NOMO-1 (cell line): ENCODE measurements at regions not wholly inside any gene's neighbourhood (a gene's known extent, or its start where the extent isn't known, plus 50 kb on each side); places are given as distances from the start of the nearest gene placed in this dataset.
"Not testable (repeated sequence)": the region's sequence is repeated elsewhere in the genome, so short reads cannot be mapped to it uniquely, and the experiment has no call there.

Experiments used
- DNase-seq, 2 experiments: peaks; one replicate each; lab custom pipeline; 2025; ENCODE audit not compliant: unreplicated experiment in 2 of 2; lab: John Stamatoyannopoulos, UW

GRCh38 chr2:55124682-55125081 lies 74.4 kb upstream of the RTN4 start:
- DNase-seq: not testable (repeated sequence)

GRCh38 chr2:55123851-55124269 lies 73.6 kb upstream of the RTN4 start:
- no peak for DNase-seq

- DNase-seq: no peak
These were observed 70.5 kb upstream of the RTN4 start for GRCh38 chr2:55120634-55121359.

- DNase-seq: no peak
These were observed 69.6 kb upstream of the RTN4 start for GRCh38 chr2:55119711-55120487.

GRCh38 chr2:55118643-55119083 lies 68.4 kb upstream of the RTN4 start:
- DNase-seq: no peak

GRCh38 chr2:55116966-55117365 lies 66.7 kb upstream of the RTN4 start:
- no peak for DNase-seq

- DNase-seq: no peak
These were observed 66.3 kb upstream of the RTN4 start for GRCh38 chr2:55116598-55116964.

- peak in 1 of 2 experiments; percentile 60 for DNase-seq
These were observed 65.7 kb upstream of the RTN4 start for GRCh38 chr2:55115761-55116597.

GRCh38 chr2:55114597-55114996 lies 64.3 kb upstream of the RTN4 start:
- DNase-seq: no peak

- DNase-seq: peak in 1 of 2 experiments; percentile 39
These were observed 63.8 kb upstream of the RTN4 start for GRCh38 chr2:55114082-55114481.

GRCh38 chr2:55112229-55113031 lies 62.2 kb upstream of the RTN4 start:
- DNase-seq: peak; percentile 86 to 90

- peak; percentile 89 to 98 for DNase-seq
These were observed 61.4 kb upstream of the RTN4 start for GRCh38 chr2:55111570-55112228.

- no peak for DNase-seq
These were observed 60.9 kb upstream of the RTN4 start for GRCh38 chr2:55111230-55111569.

GRCh38 chr2:55109219-55109891 lies 59.1 kb upstream of the RTN4 start:
- DNase-seq: no peak

- DNase-seq: no peak
These were observed 58.4 kb upstream of the RTN4 start for GRCh38 chr2:55108456-55109160.

GRCh38 chr2:55107436-55107835 lies 57.2 kb upstream of the RTN4 start:
- no peak for DNase-seq

GRCh38 chr2:55106148-55106547 lies 55.9 kb upstream of the RTN4 start:
- no peak for DNase-seq

- DNase-seq: no peak
These were observed 55.2 kb upstream of the RTN4 start for GRCh38 chr2:55105456-55105855.

- DNase-seq: no peak
These were observed 52.8 kb upstream of the RTN4 start for GRCh38 chr2:55103046-55103445.
